IPS-18a (cell line): ENCODE measurements at regions not wholly inside any gene's neighbourhood (a gene's known extent, or its start where the extent isn't known, plus 50 kb on each side); places are given as distances from the start of the nearest gene placed in this dataset.

Source experiments
- H3K27ac ChIP-seq: one replicate; pipeline ENCODE4 v1.5.1; 2013; ENCODE audit warnings: low read length
- H3K27me3 ChIP-seq: one replicate; pipeline ENCODE4 v1.6.1; 2013; ENCODE audit warnings: mild to moderate bottlenecking, low read length; ENCODE audit not compliant: control insufficient read depth, insufficient read depth
- H3K36me3 ChIP-seq: one replicate; pipeline ENCODE4 v1.6.1; 2013; ENCODE audit warnings: low read depth, low read length; ENCODE audit not compliant: control insufficient read depth
- H3K4me1 ChIP-seq: one replicate; pipeline ENCODE4 v1.6.1; 2013; ENCODE audit warnings: low read depth, low read length; ENCODE audit not compliant: control insufficient read depth
- H3K4me3 ChIP-seq: one replicate; pipeline ENCODE4 v1.5.1; 2013; ENCODE audit warnings: low read length
- H3K9ac ChIP-seq: one replicate; pipeline ENCODE4 v1.6.1; 2013; ENCODE audit warnings: mild to moderate bottlenecking, low read length, moderate library complexity
- H3K9me3 ChIP-seq: one replicate; pipeline ENCODE4 v1.6.1; 2013; ENCODE audit warnings: low read depth, low read length; ENCODE audit not compliant: control insufficient read depth

- Histone ChIP-seq H3K9me3 (no peaks in the 10 kb centered on the region), H3K4me3 (no peak overlapping the region), H3K36me3 (no peaks in the 10 kb centered on the region), H3K9ac (no peak overlapping the region), H3K27me3 (no peaks in the 10 kb centered on the region), H3K27ac (no peak overlapping the region), H3K4me1 (no peaks in the 10 kb centered on the region)
These were observed 168.5 kb downstream of the SPP2 start for GRCh38 chr2:234219046-234219310.

- H3K27ac ChIP-seq = no peak overlapping the region
- H3K27me3 ChIP-seq = no peaks in the 10 kb centered on the region
- no peaks in the 10 kb centered on the region for H3K9me3 ChIP-seq
- no peaks in the 10 kb centered on the region for H3K36me3 ChIP-seq
- no peaks in the 10 kb centered on the region for H3K4me1 ChIP-seq
- no peak overlapping the region for H3K9ac ChIP-seq
- H3K4me3 ChIP-seq = no peak overlapping the region
These were observed 168.0 kb downstream of the SPP2 start for GRCh38 chr2:234218266-234219045.

- H3K27ac ChIP-seq = no peak overlapping the region
- no peak overlapping the region for H3K4me3 ChIP-seq
- no peaks in the 10 kb centered on the region for H3K27me3 ChIP-seq
- no peaks in the 10 kb centered on the region for H3K4me1 ChIP-seq
- no peak overlapping the region for H3K9ac ChIP-seq
- no peaks in the 10 kb centered on the region for H3K9me3 ChIP-seq
- no peaks in the 10 kb centered on the region for H3K36me3 ChIP-seq
These were observed 162.0 kb downstream of the SPP2 start for GRCh38 chr2:234212534-234212933.

- Histone ChIP-seq H3K9ac (no peak overlapping the region), H3K36me3 (no peaks in the 10 kb centered on the region), H3K9me3 (no peaks in the 10 kb centered on the region), H3K27me3 (no peaks in the 10 kb centered on the region), H3K4me1 (no peaks in the 10 kb centered on the region), H3K27ac (no peak overlapping the region), H3K4me3 (no peak overlapping the region)
These were observed 161.3 kb downstream of the SPP2 start for GRCh38 chr2:234211797-234212196.

- no peaks in the 10 kb centered on the region for H3K4me1 ChIP-seq
- no peaks in the 10 kb centered on the region for H3K9me3 ChIP-seq
- H3K36me3 ChIP-seq = no peaks in the 10 kb centered on the region
- H3K27ac ChIP-seq = no peak overlapping the region
- no peak overlapping the region for H3K9ac ChIP-seq
- no peaks in the 10 kb centered on the region for H3K27me3 ChIP-seq
- no peak overlapping the region for H3K4me3 ChIP-seq
These were observed 156.2 kb downstream of the SPP2 start for GRCh38 chr2:234206738-234207137.

GRCh38 chr2:234204480-234204879, 154.0 kb downstream of the SPP2 start:
- Histone ChIP-seq H3K36me3 (no peaks in the 10 kb centered on the region), H3K4me1 (no peaks in the 10 kb centered on the region), H3K27ac (no peak overlapping the region), H3K9ac (no peak overlapping the region), H3K4me3 (no peak overlapping the region), H3K9me3 (no peaks in the 10 kb centered on the region), H3K27me3 (no peaks in the 10 kb centered on the region)

GRCh38 chr2:234203135-234203984, 152.9 kb downstream of the SPP2 start:
- Histone ChIP-seq H3K36me3 (no peaks in the 10 kb centered on the region), H3K9me3 (no peaks in the 10 kb centered on the region), H3K27ac (no peak overlapping the region), H3K4me1 (no peaks in the 10 kb centered on the region), H3K27me3 (no peaks in the 10 kb centered on the region), H3K4me3 (no peak overlapping the region), H3K9ac (no peak overlapping the region)

- Histone ChIP-seq H3K27ac (no peak overlapping the region), H3K4me1 (no peaks in the 10 kb centered on the region), H3K9ac (no peak overlapping the region), H3K27me3 (no peaks in the 10 kb centered on the region), H3K36me3 (no peaks in the 10 kb centered on the region), H3K4me3 (no peak overlapping the region), H3K9me3 (no peaks in the 10 kb centered on the region)
These were observed 152.1 kb downstream of the SPP2 start for GRCh38 chr2:234202601-234203000.

- Histone ChIP-seq H3K4me3 (no peak overlapping the region), H3K9ac (no peak overlapping the region), H3K9me3 (no peaks in the 10 kb centered on the region), H3K27ac (no peak overlapping the region), H3K36me3 (no peaks in the 10 kb centered on the region), H3K27me3 (no peaks in the 10 kb centered on the region), H3K4me1 (no peaks in the 10 kb centered on the region)
These were observed 149.5 kb downstream of the SPP2 start for GRCh38 chr2:234199996-234200395.

GRCh38 chr2:234198976-234199375, 148.5 kb downstream of the SPP2 start:
- Histone ChIP-seq H3K27me3 (no peaks in the 10 kb centered on the region), H3K4me1 (no peaks in the 10 kb centered on the region), H3K9ac (no peak overlapping the region), H3K9me3 (no peaks in the 10 kb centered on the region), H3K27ac (no peak overlapping the region), H3K36me3 (no peaks in the 10 kb centered on the region), H3K4me3 (no peak overlapping the region)

GRCh38 chr2:234195516-234195915, 145.0 kb downstream of the SPP2 start:
- H3K9me3 ChIP-seq = no peaks in the 10 kb centered on the region
- H3K27ac ChIP-seq = no peak overlapping the region
- H3K9ac ChIP-seq = no peak overlapping the region

More at GRCh38 chr2:234195516-234195915, 145.0 kb downstream of the SPP2 start:
- Histone ChIP-seq H3K36me3 (no peaks in the 10 kb centered on the region), H3K27me3 (no peaks in the 10 kb centered on the region), H3K4me1 (no peaks in the 10 kb centered on the region), H3K4me3 (no peak overlapping the region)
